Ovary (tissue), 3 donors: ENCODE measurements at regions not wholly inside any gene's neighbourhood (a gene's known extent, or its start where the extent isn't known, plus 50 kb on each side); places are given as distances from the start of the nearest gene placed in this dataset.

Experiments used
- EP300 ChIP-seq: sonication (generic); formaldehyde crosslinking; IDR thresholded peaks from one replicate; pipeline ENCODE4 v1.6.1; 2017; ENCODE audit warnings: antibody characterized with exemption
- POLR2A ChIP-seq: fragments of 450-650 bp; IDR thresholded peaks from one replicate; pipeline ENCODE4 v1.6.1; 2017; ENCODE audit warnings: antibody characterized with exemption, mild to moderate bottlenecking, moderate library complexity
- TF ChIP-seq, protein P1 (sequence below), 3 donors: fragments of 450-650 bp in 2 of 3; fragments of 200-600 bp in 1 of 3; IDR thresholded peaks; one replicate each; pipeline versions ENCODE4 v1.5.1 to v1.8.0; 2016 to 2022; ENCODE audit warnings: antibody characterized with exemption in 3 of 3, mild to moderate bottlenecking in 1 of 3
- donor health status: DM: no; HTN: no; CAD: no.

DNA sequence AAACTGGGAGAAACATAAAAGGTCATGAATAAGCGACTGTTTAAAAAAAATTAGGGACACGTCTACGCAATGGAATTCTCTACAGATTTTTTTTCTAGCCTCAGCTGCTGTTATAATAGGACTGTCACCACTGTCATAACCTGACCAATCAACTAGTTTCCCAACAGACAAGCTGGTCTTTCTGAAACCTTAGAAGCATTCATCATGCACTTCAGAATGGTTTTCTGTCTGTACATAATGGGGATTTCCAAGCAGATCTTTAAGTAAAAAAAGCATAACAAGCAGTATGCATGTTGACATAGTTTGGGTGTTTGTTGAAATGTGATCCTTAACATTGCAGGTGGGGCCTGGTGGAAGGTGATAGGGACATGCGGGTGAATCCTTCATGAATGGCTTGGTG, 58.3 kb upstream of the SEMA6A start:
- no peak for TF ChIP-seq POLR2A
- TF ChIP-seq EP300 = no peak
- TF ChIP-seq, protein P1, sequence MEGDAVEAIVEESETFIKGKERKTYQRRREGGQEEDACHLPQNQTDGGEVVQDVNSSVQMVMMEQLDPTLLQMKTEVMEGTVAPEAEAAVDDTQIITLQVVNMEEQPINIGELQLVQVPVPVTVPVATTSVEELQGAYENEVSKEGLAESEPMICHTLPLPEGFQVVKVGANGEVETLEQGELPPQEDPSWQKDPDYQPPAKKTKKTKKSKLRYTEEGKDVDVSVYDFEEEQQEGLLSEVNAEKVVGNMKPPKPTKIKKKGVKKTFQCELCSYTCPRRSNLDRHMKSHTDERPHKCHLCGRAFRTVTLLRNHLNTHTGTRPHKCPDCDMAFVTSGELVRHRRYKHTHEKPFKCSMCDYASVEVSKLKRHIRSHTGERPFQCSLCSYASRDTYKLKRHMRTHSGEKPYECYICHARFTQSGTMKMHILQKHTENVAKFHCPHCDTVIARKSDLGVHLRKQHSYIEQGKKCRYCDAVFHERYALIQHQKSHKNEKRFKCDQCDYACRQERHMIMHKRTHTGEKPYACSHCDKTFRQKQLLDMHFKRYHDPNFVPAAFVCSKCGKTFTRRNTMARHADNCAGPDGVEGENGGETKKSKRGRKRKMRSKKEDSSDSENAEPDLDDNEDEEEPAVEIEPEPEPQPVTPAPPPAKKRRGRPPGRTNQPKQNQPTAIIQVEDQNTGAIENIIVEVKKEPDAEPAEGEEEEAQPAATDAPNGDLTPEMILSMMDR (IDR thresholded peaks at IDR 0.05) = no peak
